ENCODE measurements at regions not wholly inside any gene's neighbourhood (a gene's known extent, or its start where the extent isn't known, plus 50 kb on each side); places are given as distances from the start of the nearest gene placed in this dataset.

GRCh38 chr4:173866322-173867026 is 336.4 kb upstream of the HAND2 start:
- no peaks in the 10 kb centered on the region for H3K36me3 Mint-ChIP-seq (ENCODE audit: low read depth, unreplicated experiment)
- no peaks in the 10 kb centered on the region for H3K4me1 Mint-ChIP-seq (ENCODE audit: unreplicated experiment)
- H3K27ac Mint-ChIP-seq (ENCODE audit: unreplicated experiment) = no peak overlapping the region
- H3K9me3 Mint-ChIP-seq (ENCODE audit: unreplicated experiment) = peaks cover 5% of the 10 kb centered on the region
- DNase-seq (ENCODE audit: low spot score) = no peak
- H3K4me3 Mint-ChIP-seq (ENCODE audit: unreplicated experiment) = no peak overlapping the region
- TF ChIP-seq CTCF (IDR thresholded peaks at IDR 0.05; ENCODE audit: unreplicated experiment) = no peak
- no peaks in the 10 kb centered on the region for H3K27me3 Mint-ChIP-seq (ENCODE audit: unreplicated experiment)

GRCh38 chr4:173862754-173863153 is 332.7 kb upstream of the HAND2 start:
- no peaks in the 10 kb centered on the region for H3K27me3 Mint-ChIP-seq (ENCODE audit: unreplicated experiment)

GRCh38 chr4:173860094-173860493 is 330.1 kb upstream of the HAND2 start:
- H3K4me3 Mint-ChIP-seq (ENCODE audit: unreplicated experiment) = no peak overlapping the region
- DNase-seq (ENCODE audit: low spot score) = no peak
- no peaks in the 10 kb centered on the region for H3K27me3 Mint-ChIP-seq (ENCODE audit: unreplicated experiment)
- H3K36me3 Mint-ChIP-seq (ENCODE audit: low read depth, unreplicated experiment) = no peaks in the 10 kb centered on the region
- no peak for TF ChIP-seq CTCF (IDR thresholded peaks at IDR 0.05; ENCODE audit: unreplicated experiment)
- no peak overlapping the region for H3K27ac Mint-ChIP-seq (ENCODE audit: unreplicated experiment)
- peaks cover 5% of the 10 kb centered on the region for H3K9me3 Mint-ChIP-seq (ENCODE audit: unreplicated experiment)
- no peaks in the 10 kb centered on the region for H3K4me1 Mint-ChIP-seq (ENCODE audit: unreplicated experiment)

More at GRCh38 chr4:173862754-173863153, 332.7 kb upstream of the HAND2 start:
- Mint-ChIP-seq H3K4me3 (ENCODE audit: unreplicated experiment) (no peak overlapping the region), H3K9me3 (ENCODE audit: unreplicated experiment) (peaks cover 5% of the 10 kb centered on the region), H3K36me3 (ENCODE audit: low read depth, unreplicated experiment) (no peaks in the 10 kb centered on the region), H3K27ac (ENCODE audit: unreplicated experiment) (no peak overlapping the region), H3K4me1 (ENCODE audit: unreplicated experiment) (no peaks in the 10 kb centered on the region)
- TF ChIP-seq CTCF (IDR thresholded peaks at IDR 0.05; ENCODE audit: unreplicated experiment) = no peak
- no peak for DNase-seq (ENCODE audit: low spot score)

GRCh38 chr4:173859091-173859713 is 329.2 kb upstream of the HAND2 start:
- no peak for TF ChIP-seq CTCF (IDR thresholded peaks at IDR 0.05; ENCODE audit: unreplicated experiment)
- Mint-ChIP-seq H3K4me3 (ENCODE audit: unreplicated experiment) (no peak overlapping the region), H3K4me1 (ENCODE audit: unreplicated experiment) (no peaks in the 10 kb centered on the region), H3K27me3 (ENCODE audit: unreplicated experiment) (no peaks in the 10 kb centered on the region), H3K9me3 (ENCODE audit: unreplicated experiment) (no peaks in the 10 kb centered on the region), H3K36me3 (ENCODE audit: low read depth, unreplicated experiment) (no peaks in the 10 kb centered on the region), H3K27ac (ENCODE audit: unreplicated experiment) (no peak overlapping the region)
- DNase-seq (ENCODE audit: low spot score) = no peak

- H3K4me3 Mint-ChIP-seq (ENCODE audit: unreplicated experiment) = no peak overlapping the region
- H3K36me3 Mint-ChIP-seq (ENCODE audit: low read depth, unreplicated experiment) = no peaks in the 10 kb centered on the region
- no peaks in the 10 kb centered on the region for H3K27me3 Mint-ChIP-seq (ENCODE audit: unreplicated experiment)
- H3K9me3 Mint-ChIP-seq (ENCODE audit: unreplicated experiment) = no peaks in the 10 kb centered on the region
- DNase-seq (ENCODE audit: low spot score) = no peak
- TF ChIP-seq CTCF (IDR thresholded peaks at IDR 0.05; ENCODE audit: unreplicated experiment) = no peak
- H3K4me1 Mint-ChIP-seq (ENCODE audit: unreplicated experiment) = no peaks in the 10 kb centered on the region
- no peak overlapping the region for H3K27ac Mint-ChIP-seq (ENCODE audit: unreplicated experiment)
These were observed 328.4 kb upstream of the HAND2 start for GRCh38 chr4:173858471-173858870.
